Glutamatergic neuron (in vitro differentiated cells): ENCODE measurements at regions not wholly inside any gene's neighbourhood (a gene's known extent, or its start where the extent isn't known, plus 50 kb on each side); places are given as distances from the start of the nearest gene placed in this dataset.

ENCODE experiments used
- DNase-seq: peaks from one replicate; pipeline ENCODE4 v3.0.0; 2022
- H3K27ac Mint-ChIP-seq: one replicate; pipeline ENCODE4 v1.8.0; 2020; ENCODE audit warnings: mild to moderate bottlenecking, mixed read lengths, inconsistent platforms; ENCODE audit not compliant: unreplicated experiment
- H3K27me3 Mint-ChIP-seq: one replicate; pipeline ENCODE4 v1.8.0; 2020; ENCODE audit warnings: mild to moderate bottlenecking, moderate library complexity, mixed read lengths, inconsistent platforms; ENCODE audit not compliant: unreplicated experiment
- H3K36me3 Mint-ChIP-seq: one replicate; pipeline ENCODE4 v1.8.0; 2020; ENCODE audit warnings: mild to moderate bottlenecking, mixed read lengths, inconsistent platforms; ENCODE audit not compliant: unreplicated experiment
- H3K4me1 Mint-ChIP-seq: one replicate; pipeline ENCODE4 v1.8.0; 2020; ENCODE audit warnings: mild to moderate bottlenecking, low read depth, mixed read lengths, inconsistent platforms; ENCODE audit not compliant: unreplicated experiment
- H3K4me3 Mint-ChIP-seq: one replicate; pipeline ENCODE4 v1.8.0; 2020; ENCODE audit warnings: mild to moderate bottlenecking, mixed read lengths, inconsistent platforms; ENCODE audit not compliant: unreplicated experiment
- H3K9me3 Mint-ChIP-seq: one replicate; pipeline ENCODE4 v1.8.0; 2020; ENCODE audit warnings: mild to moderate bottlenecking, moderate library complexity, mixed read lengths, inconsistent platforms; ENCODE audit not compliant: unreplicated experiment
- CTCF ChIP-seq: fragments of 200-600 bp; sonication (generic); IDR thresholded peaks from one replicate; pipeline ENCODE4 v1.5.0; 2021; ENCODE audit not compliant: partially characterized antibody, unreplicated experiment

GRCh38 chr4:41430792-41431191 lies 107.2 kb upstream of the LIMCH1 start:
- Mint-ChIP-seq H3K9me3 (no peaks in the 10 kb centered on the region), H3K27me3 (no peaks in the 10 kb centered on the region), H3K36me3 (no peaks in the 10 kb centered on the region), H3K4me3 (no peak overlapping the region), H3K4me1 (peaks cover 19% of the 10 kb centered on the region), H3K27ac (no peak overlapping the region)
- TF ChIP-seq CTCF: no peak
- no peak for DNase-seq

GRCh38 chr4:41431276-41431675 lies 106.7 kb upstream of the LIMCH1 start:
- Mint-ChIP-seq H3K9me3 (no peaks in the 10 kb centered on the region), H3K27me3 (no peaks in the 10 kb centered on the region), H3K4me1 (peaks cover 22% of the 10 kb centered on the region), H3K4me3 (no peak overlapping the region), H3K27ac (no peak overlapping the region), H3K36me3 (no peaks in the 10 kb centered on the region)
- DNase-seq: no peak
- TF ChIP-seq CTCF: no peak

GRCh38 chr4:41432219-41432618 lies 105.7 kb upstream of the LIMCH1 start:
- peaks cover 31% of the 10 kb centered on the region for H3K4me1 Mint-ChIP-seq
- no peaks in the 10 kb centered on the region for H3K27me3 Mint-ChIP-seq
- no peaks in the 10 kb centered on the region for H3K9me3 Mint-ChIP-seq
- no peak overlapping the region for H3K4me3 Mint-ChIP-seq
- no peak for DNase-seq
- H3K36me3 Mint-ChIP-seq: no peaks in the 10 kb centered on the region
- no peak overlapping the region for H3K27ac Mint-ChIP-seq
- TF ChIP-seq CTCF: no peak

GRCh38 chr4:41432881-41433280 lies 105.1 kb upstream of the LIMCH1 start:
- Mint-ChIP-seq H3K36me3 (no peaks in the 10 kb centered on the region), H3K27me3 (no peaks in the 10 kb centered on the region), H3K4me1 (peaks cover 32% of the 10 kb centered on the region), H3K9me3 (no peaks in the 10 kb centered on the region), H3K27ac (no peak overlapping the region), H3K4me3 (no peak overlapping the region)
- DNase-seq: no peak
- TF ChIP-seq CTCF: no peak

- Mint-ChIP-seq H3K4me3 (no peak overlapping the region), H3K4me1 (peaks cover 31% of the 10 kb centered on the region), H3K9me3 (no peaks in the 10 kb centered on the region)
Measured at GRCh38 chr4:41433361-41433760, 104.6 kb upstream of the LIMCH1 start.

More at GRCh38 chr4:41433361-41433760, 104.6 kb upstream of the LIMCH1 start:
- TF ChIP-seq CTCF: no peak
- Mint-ChIP-seq H3K27ac (no peak overlapping the region), H3K27me3 (no peaks in the 10 kb centered on the region), H3K36me3 (no peaks in the 10 kb centered on the region)
- DNase-seq: no peak
